Thoracic aorta (tissue), 2 donors: ENCODE measurements at regions not wholly inside any gene's neighbourhood (a gene's known extent, or its start where the extent isn't known, plus 50 kb on each side); places are given as distances from the start of the nearest gene placed in this dataset.

Experiments
- ATAC-seq: fragments of 150-250 bp; one replicate; pipeline ENCODE4 v1.8.0; 2017; ENCODE audit warnings: low read depth; ENCODE audit not compliant: insufficient number of reproducible peaks, low FRiP score
- DNase-seq: peaks from one replicate; pipeline ENCODE4 v3.0.0-alpha.2; 2020; ENCODE audit warnings: low spot score
- H3K27ac ChIP-seq, 2 donors: fragments of 200-600 bp; sonication (generic); 1 replicate in 1 of 2; 2 replicates in 1 of 2; pipeline ENCODE4 v1.5.1; 2016; ENCODE audit warnings: mild to moderate bottlenecking in 2 of 2, moderate library complexity in 2 of 2
- H3K27me3 ChIP-seq: fragments of 200-600 bp; sonication (generic); replicated peaks from 2 replicates; pipeline ENCODE4 v1.6.0; 2016; ENCODE audit warnings: mild to moderate bottlenecking; ENCODE audit not compliant: insufficient read depth
- H3K36me3 ChIP-seq: fragments of 200-600 bp; sonication (generic); one replicate; pipeline ENCODE4 v1.5.1; 2016
- H3K4me1 ChIP-seq, 2 donors: fragments of 200-600 bp; sonication (generic); 1 replicate in 1 of 2; 2 replicates in 1 of 2; pipeline versions ENCODE4 v1.5.1 to v1.6.0; 2016; ENCODE audit warnings: low read depth in 2 of 2, mild to moderate bottlenecking in 1 of 2; ENCODE audit not compliant: control insufficient read depth in 1 of 2
- H3K4me3 ChIP-seq: fragments of 200-600 bp; sonication (generic); 2 replicates; pipeline ENCODE4 v1.5.1; 2016; ENCODE audit warnings: mild to moderate bottlenecking
- H3K9me3 ChIP-seq: fragments of 200-600 bp; sonication (generic); 2 replicates; pipeline ENCODE4 v1.5.1; 2016
- TF ChIP-seq, protein P1 (sequence below): fragments of 200-600 bp; sonication (generic); IDR thresholded peaks from one replicate; pipeline ENCODE4 v1.5.1; 2019; ENCODE audit warnings: antibody characterized with exemption

DNA sequence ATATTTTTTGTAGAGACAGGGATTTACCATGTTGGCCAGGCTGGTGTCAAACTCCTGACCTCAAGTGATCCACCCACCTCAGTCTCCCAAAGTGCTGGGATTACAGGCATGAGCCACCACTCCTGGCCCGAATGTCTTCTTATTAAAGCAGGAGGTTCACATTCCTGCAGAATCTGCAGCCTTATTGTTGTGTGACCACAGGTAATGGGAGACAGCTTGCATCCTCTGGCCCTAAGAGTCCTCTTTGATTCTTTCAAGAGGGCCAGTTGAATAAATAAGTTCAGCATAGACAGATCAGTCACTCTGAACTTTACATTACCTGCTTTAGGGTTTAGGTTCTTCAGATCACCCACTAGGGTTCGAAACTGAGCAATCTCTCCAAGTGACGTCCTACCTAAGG lies 172.9 kb upstream of the TOPAZ1 start:
- Histone ChIP-seq H3K36me3 (no peaks in the 10 kb centered on the region), H3K9me3 (no peaks in the 10 kb centered on the region), H3K4me1 (peaks cover 3 to 17% of the 10 kb centered on the region in 2 donors), H3K4me3 (no peak overlapping the region), H3K27ac (no peak overlapping the region), H3K27me3 (no peaks in the 10 kb centered on the region)
- TF ChIP-seq, protein P1, sequence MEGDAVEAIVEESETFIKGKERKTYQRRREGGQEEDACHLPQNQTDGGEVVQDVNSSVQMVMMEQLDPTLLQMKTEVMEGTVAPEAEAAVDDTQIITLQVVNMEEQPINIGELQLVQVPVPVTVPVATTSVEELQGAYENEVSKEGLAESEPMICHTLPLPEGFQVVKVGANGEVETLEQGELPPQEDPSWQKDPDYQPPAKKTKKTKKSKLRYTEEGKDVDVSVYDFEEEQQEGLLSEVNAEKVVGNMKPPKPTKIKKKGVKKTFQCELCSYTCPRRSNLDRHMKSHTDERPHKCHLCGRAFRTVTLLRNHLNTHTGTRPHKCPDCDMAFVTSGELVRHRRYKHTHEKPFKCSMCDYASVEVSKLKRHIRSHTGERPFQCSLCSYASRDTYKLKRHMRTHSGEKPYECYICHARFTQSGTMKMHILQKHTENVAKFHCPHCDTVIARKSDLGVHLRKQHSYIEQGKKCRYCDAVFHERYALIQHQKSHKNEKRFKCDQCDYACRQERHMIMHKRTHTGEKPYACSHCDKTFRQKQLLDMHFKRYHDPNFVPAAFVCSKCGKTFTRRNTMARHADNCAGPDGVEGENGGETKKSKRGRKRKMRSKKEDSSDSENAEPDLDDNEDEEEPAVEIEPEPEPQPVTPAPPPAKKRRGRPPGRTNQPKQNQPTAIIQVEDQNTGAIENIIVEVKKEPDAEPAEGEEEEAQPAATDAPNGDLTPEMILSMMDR = no peak
- ATAC-seq = no peak
- no peak for DNase-seq

- peaks cover 3 to 17% of the 10 kb centered on the region in 2 donors for H3K4me1 ChIP-seq
- DNase-seq (no peak), ATAC-seq (no peak)
Observed at GRCh38 chr3:44069276-44069675, 172.4 kb upstream of the TOPAZ1 start.

GRCh38 chr3:44070841-44071546 lies 170.7 kb upstream of the TOPAZ1 start:
- H3K4me1 ChIP-seq = peaks cover 0 to 2% of the 10 kb centered on the region in 2 donors
- H3K27ac ChIP-seq = no peak overlapping the region
- no peaks in the 10 kb centered on the region for H3K9me3 ChIP-seq
- DNase-seq (no peak), ATAC-seq (no peak)
- no peaks in the 10 kb centered on the region for H3K36me3 ChIP-seq
- no peaks in the 10 kb centered on the region for H3K27me3 ChIP-seq
- no peak overlapping the region for H3K4me3 ChIP-seq
- TF ChIP-seq, protein P1 = no peak

More at GRCh38 chr3:44069276-44069675, 172.4 kb upstream of the TOPAZ1 start:
- no peak overlapping the region for H3K4me3 ChIP-seq
- TF ChIP-seq, protein P1 = no peak
- no peaks in the 10 kb centered on the region for H3K36me3 ChIP-seq
- H3K9me3 ChIP-seq = no peaks in the 10 kb centered on the region
- H3K27me3 ChIP-seq = no peaks in the 10 kb centered on the region
- H3K27ac ChIP-seq = no peak overlapping the region

GRCh38 chr3:44072601-44073540 lies 168.8 kb upstream of the TOPAZ1 start:
- ATAC-seq (no peak), DNase-seq (no peak)
- no peaks in the 10 kb centered on the region for H3K36me3 ChIP-seq
- no peak overlapping the region for H3K27ac ChIP-seq
- H3K4me1 ChIP-seq = no peaks in the 10 kb centered on the region
- no peak overlapping the region for H3K4me3 ChIP-seq
- TF ChIP-seq, protein P1 = no peak
- no peaks in the 10 kb centered on the region for H3K27me3 ChIP-seq
- no peaks in the 10 kb centered on the region for H3K9me3 ChIP-seq

GRCh38 chr3:44074181-44074580 lies 167.5 kb upstream of the TOPAZ1 start:
- DNase-seq (no peak), ATAC-seq (no peak)
- Histone ChIP-seq H3K4me3 (no peak overlapping the region), H3K4me1 (no peaks in the 10 kb centered on the region), H3K36me3 (no peaks in the 10 kb centered on the region), H3K27me3 (no peaks in the 10 kb centered on the region), H3K27ac (no peak overlapping the region), H3K9me3 (no peaks in the 10 kb centered on the region)
- TF ChIP-seq, protein P1 = no peak
